Activated T-cell treated with anti-CD3 and anti-CD28 coated beads for 48 hours (primary cell): ENCODE measurements at regions not wholly inside any gene's neighbourhood (a gene's known extent, or its start where the extent isn't known, plus 50 kb on each side); places are given as distances from the start of the nearest gene placed in this dataset.
"Not testable (repeated sequence)": the region's sequence is repeated elsewhere in the genome, so short reads cannot be mapped to it uniquely, and the experiment has no call there.

Experiments
- DNase-seq: peaks from one replicate; pipeline ENCODE4 v3.0.0-alpha.2; 2020; ENCODE audit warnings: low read depth

- DNase-seq = no peak
Observed at GRCh38 chr14:25699981-25700380, 650.0 kb upstream of the STXBP6 start.

DNA sequence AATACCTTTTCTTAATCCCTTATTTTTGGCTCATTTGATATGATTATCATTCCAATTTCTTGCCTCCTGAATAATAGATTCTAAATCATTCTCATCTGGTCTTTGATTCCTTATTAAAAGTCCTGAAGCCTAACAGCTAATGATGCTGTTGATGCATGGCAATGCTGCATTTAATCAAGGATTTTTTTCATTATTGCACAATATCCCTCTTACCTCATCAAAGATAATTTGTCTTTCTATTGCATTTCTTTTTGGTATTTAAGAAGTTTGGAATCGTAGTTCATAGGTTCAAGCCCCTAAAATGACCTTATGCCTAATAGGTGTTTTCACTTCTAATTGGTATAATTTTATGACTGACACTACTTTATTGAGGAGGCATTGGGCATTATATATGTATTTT, 648.2 kb upstream of the STXBP6 start:
- no peak for DNase-seq

- no peak for DNase-seq
Observed at GRCh38 chr14:25696176-25696575, 646.2 kb upstream of the STXBP6 start.

- DNase-seq = no peak
Observed at GRCh38 chr14:25685004-25685403, 635.1 kb upstream of the STXBP6 start.

GRCh38 chr14:25680934-25681333, 631.0 kb upstream of the STXBP6 start:
- no peak for DNase-seq

DNA sequence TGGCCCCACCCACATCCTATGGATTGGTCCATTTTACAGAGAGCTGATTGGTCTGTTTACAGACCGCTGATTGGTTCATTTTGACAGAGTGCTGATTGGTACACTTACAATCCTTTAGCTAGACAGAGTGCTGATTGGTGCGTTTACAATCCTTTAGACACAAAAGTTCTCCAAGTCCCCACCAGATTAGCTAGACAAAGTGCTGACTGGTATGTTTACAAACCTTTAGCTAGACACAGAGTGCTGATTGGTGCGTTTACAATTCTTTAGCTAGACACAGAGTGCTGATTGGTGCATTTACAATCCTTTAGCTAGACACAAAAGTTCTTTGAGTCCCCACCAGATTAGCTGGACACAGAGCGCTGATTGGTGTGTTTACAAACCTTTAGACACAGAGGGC, 630.6 kb upstream of the STXBP6 start:
- not testable (repeated sequence) for DNase-seq

- no peak for DNase-seq
Observed at GRCh38 chr14:25677111-25677510, 627.2 kb upstream of the STXBP6 start.

- no peak for DNase-seq
Observed at GRCh38 chr14:25667387-25667786, 617.4 kb upstream of the STXBP6 start.

GRCh38 chr14:25666877-25667276, 616.9 kb upstream of the STXBP6 start:
- DNase-seq = no peak

- DNase-seq = no peak
Observed at GRCh38 chr14:25658988-25659387, 609.0 kb upstream of the STXBP6 start.

DNA sequence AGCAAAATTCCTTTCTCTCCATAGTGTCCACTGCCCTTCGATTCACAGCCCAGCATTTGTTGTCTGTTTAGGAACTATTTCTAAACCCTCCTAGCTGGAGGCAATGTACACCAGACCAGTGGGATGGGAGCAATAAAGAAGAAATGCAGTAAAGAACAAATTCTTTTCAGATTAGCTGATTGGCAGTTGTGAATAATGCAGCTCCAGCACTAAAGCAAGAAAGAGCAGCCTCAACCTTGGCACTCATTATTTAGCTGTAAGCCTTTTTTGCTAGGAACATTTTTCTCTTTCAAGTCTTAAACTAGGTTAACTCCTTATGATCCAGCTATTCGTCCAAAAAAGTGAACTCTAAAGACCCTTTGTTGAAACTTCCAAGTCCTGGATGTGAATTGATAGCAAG, 580.5 kb upstream of the STXBP6 start:
- no peak for DNase-seq

DNA sequence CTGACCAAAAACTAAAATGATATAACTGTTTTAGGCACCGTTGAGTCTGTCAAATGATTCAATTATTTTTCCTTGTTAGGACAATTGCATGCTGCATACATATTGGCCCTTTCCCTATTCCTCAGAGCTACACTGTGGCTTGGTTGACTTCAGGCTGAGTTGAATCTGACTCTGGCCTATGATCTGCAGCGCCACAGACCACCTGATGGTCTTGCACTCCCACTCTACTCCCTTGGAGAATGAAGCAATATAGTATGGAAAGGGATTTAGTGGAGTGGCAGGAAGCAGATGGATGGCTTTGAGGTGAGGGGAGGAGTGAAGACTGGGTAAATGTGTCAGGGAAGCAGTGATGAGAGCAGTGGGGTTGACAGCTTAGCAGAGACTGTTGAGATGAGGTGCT, 579.0 kb upstream of the STXBP6 start:
- no peak for DNase-seq

GRCh38 chr14:25628390-25628789, 578.4 kb upstream of the STXBP6 start:
- no peak for DNase-seq

DNA sequence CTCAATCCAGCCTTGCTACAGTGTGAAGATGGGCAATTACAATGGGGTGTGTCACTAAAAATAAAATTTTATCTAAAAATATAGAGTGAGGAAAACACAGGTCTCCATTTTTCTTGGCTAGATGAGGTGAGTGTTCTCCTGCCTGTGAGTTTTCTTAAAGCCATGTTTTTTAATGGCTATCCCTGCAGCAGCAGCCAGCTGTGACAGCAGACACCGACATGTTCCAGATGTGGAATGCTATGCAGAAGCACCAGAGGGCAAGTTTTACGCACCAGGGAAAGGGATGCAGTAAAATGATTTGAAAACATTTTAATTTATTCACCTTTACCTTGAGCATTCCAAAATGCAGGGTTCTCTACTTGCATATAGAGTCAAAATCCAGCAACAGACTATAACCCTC, 577.0 kb upstream of the STXBP6 start:
- no peak for DNase-seq

DNA sequence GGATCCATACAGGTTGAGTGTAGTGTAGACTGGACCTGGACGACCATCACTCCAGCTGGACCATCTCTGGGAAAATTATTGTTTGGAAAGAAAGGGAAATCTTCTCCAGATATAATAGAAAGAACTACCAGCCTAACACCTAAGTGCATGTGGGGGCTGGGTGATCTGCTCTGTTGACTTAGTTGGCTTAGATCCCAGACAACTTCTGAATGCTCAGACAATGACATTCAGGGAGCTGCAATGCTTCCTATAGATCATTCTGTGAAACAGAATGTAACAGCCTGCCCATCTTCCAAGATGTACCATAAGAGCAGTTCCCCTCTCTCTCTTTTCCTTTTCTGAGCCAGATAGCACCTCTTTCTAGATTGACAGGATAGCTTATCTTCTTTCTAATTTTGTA, 572.8 kb upstream of the STXBP6 start:
- DNase-seq = no peak

DNA sequence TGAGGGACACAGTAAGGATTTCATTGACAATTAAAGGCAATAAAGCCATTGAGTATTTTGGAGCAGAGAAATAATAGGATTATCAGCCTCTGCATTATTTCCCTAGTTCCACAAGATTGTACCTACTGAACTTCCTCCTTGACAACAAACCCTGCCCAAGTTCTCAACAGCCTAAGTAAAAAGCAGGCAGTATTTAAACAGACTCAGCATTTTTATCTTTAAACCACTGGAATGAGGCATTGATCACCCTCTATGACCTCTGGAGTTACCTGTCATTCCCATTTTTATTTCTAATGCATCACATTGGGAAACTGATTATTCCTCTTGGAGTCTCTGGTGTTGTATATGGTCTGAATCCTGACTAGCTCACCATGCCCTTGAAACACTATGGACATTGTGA, 570.6 kb upstream of the STXBP6 start:
- no peak for DNase-seq

GRCh38 chr14:25615174-25615573, 565.2 kb upstream of the STXBP6 start:
- no peak for DNase-seq

- DNase-seq = no peak
Observed at GRCh38 chr14:25607192-25607591, 557.2 kb upstream of the STXBP6 start.

DNA sequence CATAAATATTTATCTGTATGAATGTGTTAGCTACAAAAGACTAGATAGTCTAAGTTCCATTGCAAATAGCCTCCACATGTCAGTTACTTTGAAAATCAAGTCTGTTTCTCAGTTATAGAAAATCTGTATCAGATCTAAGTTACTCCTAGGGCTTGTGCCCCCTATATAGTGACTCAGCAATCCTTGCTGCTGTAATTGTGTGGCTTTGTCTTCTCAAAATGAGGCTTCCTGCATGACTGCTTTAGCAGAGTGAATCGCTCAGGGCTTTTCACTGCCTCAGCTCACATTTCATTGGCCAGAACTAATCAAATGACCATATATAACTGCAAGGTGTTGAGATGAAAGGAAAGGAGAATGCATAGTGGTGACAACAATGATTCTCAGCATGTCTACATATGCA, 552.2 kb upstream of the STXBP6 start:
- no peak for DNase-seq

DNA sequence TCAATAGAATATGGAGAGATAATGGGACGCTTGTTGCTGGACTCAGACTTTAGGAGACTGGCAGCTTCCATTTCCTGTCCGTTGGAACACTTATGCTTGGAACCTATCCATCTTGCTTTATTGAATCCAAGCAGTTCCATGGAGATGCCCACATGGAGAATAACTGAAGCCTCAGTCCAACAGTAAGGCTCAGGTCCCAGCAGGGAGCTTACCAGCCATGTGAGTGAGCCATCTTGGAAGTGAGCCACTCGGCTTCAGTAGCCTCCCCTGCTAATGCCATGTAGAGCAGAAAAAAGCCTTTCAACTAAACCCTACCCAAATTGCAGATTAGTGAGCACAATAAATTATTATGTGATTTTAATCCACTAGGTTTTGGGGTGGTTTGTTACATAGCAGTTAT, 538.8 kb upstream of the STXBP6 start:
- DNase-seq = no peak

GRCh38 chr14:25574628-25575325, 524.8 kb upstream of the STXBP6 start:
- no peak for DNase-seq

DNA sequence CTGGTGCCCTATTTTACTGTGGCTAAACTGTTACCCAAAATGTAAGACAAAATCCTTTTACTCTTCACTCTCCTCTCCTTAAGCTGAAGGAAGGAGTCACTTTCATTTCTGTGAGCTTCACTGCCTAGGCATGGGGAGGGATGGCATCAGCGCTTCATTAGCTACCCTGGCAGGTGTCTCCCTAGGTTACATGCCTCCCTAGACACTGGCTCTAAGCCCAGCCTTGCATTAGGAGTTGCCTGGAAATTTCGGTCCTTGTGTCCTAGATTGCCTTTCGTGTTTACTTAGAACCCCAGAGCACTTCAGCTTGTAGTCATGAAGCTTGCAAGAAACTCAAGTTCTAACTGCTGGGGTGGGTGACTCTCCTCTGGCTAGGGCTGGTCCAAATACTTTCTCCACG, 520.5 kb upstream of the STXBP6 start:
- no peak for DNase-seq

- no peak for DNase-seq
Observed at GRCh38 chr14:25557466-25557865, 507.5 kb upstream of the STXBP6 start.

DNA sequence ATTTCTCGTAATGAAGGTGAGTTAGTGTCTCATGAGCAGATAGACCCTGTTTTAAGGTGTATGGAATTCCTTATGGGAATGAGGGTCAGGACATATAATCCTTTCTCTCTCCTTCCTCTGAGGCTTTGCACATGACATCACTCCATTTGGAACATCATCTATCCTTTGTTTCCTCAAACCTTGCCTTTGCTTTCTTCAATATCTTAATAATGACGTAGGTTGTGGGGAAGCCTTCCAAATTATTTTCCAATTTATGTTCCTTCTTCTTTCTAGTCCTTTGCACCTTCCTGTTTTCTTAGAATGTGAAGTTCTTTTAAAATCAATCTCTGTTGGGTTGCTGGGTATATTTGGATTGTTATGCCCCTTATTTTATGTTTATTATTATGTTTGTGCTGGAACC, 502.9 kb upstream of the STXBP6 start:
- DNase-seq = no peak

DNA sequence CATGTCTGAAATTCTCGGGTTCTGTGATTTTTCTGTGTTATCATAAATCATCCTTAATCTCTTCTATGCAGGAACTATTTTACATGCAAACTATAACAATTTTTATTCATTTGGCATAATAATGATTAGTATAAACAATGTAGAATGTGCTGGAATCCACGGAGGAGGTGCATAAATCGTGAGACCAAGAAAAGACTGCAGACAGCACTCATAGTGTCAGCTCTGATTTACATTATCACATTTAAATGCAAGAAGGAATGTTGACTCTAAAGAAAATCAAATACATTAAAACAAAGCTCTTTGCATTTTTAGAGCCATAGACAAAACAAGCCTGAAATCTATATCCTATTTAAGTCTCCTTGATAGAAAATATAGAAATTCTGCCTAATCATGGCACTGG, 501.7 kb upstream of the STXBP6 start:
- DNase-seq = no peak
